Upper lobe of left lung (tissue), 4 donors: ENCODE measurements at regions not wholly inside any gene's neighbourhood (a gene's known extent, or its start where the extent isn't known, plus 50 kb on each side); places are given as distances from the start of the nearest gene placed in this dataset.

Experiments
- POLR2AphosphoS5 ChIP-seq, 2 donors: sonication (generic); formaldehyde crosslinking; IDR thresholded peaks; one replicate each; pipeline ENCODE4 v1.5.1; 2017; ENCODE audit warnings: antibody characterized with exemption in 2 of 2
- TF ChIP-seq, protein P1 (sequence below), 6 experiments: fragments of 450-650 bp in 4 of 6; fragments of 200-600 bp in 2 of 6; sonication (generic) in 2 of 6; IDR thresholded peaks; one replicate each; pipeline ENCODE4 v1.5.1; 2016 to 2019; ENCODE audit warnings: antibody characterized with exemption in 6 of 6

DNA sequence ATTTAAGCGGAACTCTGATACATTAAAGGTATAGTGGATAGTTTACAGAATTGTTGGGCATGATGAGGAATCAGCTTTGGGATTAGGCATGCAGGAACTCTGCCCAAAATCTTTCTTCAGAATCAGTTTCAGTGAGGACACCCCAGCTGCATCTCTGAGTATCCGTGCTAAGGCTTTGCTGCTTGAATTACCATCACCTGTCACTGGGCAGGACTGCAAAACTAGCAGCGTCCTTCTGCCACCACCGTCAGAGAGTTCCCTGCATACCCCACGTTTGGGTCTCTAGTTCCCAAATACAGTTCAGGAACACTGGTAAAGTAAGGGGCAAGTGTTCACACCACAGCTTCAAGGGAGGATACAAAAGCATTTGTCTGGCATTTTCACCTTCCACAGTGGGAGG, 164.6 kb upstream of the ARHGEF26 start:
- no peak for TF ChIP-seq POLR2AphosphoS5 (IDR thresholded peaks at IDR 0.05)
- TF ChIP-seq, protein P1, sequence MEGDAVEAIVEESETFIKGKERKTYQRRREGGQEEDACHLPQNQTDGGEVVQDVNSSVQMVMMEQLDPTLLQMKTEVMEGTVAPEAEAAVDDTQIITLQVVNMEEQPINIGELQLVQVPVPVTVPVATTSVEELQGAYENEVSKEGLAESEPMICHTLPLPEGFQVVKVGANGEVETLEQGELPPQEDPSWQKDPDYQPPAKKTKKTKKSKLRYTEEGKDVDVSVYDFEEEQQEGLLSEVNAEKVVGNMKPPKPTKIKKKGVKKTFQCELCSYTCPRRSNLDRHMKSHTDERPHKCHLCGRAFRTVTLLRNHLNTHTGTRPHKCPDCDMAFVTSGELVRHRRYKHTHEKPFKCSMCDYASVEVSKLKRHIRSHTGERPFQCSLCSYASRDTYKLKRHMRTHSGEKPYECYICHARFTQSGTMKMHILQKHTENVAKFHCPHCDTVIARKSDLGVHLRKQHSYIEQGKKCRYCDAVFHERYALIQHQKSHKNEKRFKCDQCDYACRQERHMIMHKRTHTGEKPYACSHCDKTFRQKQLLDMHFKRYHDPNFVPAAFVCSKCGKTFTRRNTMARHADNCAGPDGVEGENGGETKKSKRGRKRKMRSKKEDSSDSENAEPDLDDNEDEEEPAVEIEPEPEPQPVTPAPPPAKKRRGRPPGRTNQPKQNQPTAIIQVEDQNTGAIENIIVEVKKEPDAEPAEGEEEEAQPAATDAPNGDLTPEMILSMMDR (IDR thresholded peaks at IDR 0.05), result no peak
